Neuronal stem cell (in vitro differentiated cells): ENCODE measurements at regions not wholly inside any gene's neighbourhood (a gene's known extent, or its start where the extent isn't known, plus 50 kb on each side); places are given as distances from the start of the nearest gene placed in this dataset.

Experiments
- DNase-seq: peaks from one replicate; pipeline ENCODE4 v3.0.0-alpha.2; 2013; ENCODE audit warnings: low spot score
- H2AFZ ChIP-seq: one replicate; pipeline ENCODE4 v1.6.1; 2013; ENCODE audit warnings: mild to moderate bottlenecking, low read length, inconsistent platforms
- H2AK5ac ChIP-seq: 2 replicates; pipeline ENCODE4 v1.6.1; 2013; ENCODE audit warnings: low read depth, mild to moderate bottlenecking, inconsistent platforms, low read length, moderate library complexity, mixed read lengths
- H2BK120ac ChIP-seq: 2 replicates; pipeline ENCODE4 v1.6.1; 2013; ENCODE audit warnings: low read depth, mild to moderate bottlenecking, inconsistent platforms, low read length, moderate library complexity, mixed read lengths
- H2BK12ac ChIP-seq: one replicate; pipeline ENCODE4 v1.6.1; 2013; ENCODE audit warnings: low read length, inconsistent platforms
- H2BK15ac ChIP-seq: 2 replicates; pipeline ENCODE4 v1.6.1; 2013; ENCODE audit warnings: mild to moderate bottlenecking, low read length, inconsistent platforms, mixed read lengths
- H2BK5ac ChIP-seq: one replicate; pipeline ENCODE4 v1.6.1; 2013; ENCODE audit warnings: inconsistent platforms, mild to moderate bottlenecking, low read length, moderate library complexity
- H3K14ac ChIP-seq: one replicate; pipeline ENCODE4 v1.6.1; 2013; ENCODE audit warnings: low read length, inconsistent platforms
- H3K18ac ChIP-seq: 2 replicates; pipeline ENCODE4 v1.6.1; 2013; ENCODE audit warnings: low read length, inconsistent platforms
- H3K23ac ChIP-seq: 2 replicates; pipeline ENCODE4 v1.6.1; 2013; ENCODE audit warnings: low read depth, mild to moderate bottlenecking, mixed read lengths, low read length, inconsistent platforms; ENCODE audit not compliant: poor library complexity
- H3K27ac ChIP-seq: replicated peaks from 3 replicates; pipeline ENCODE4 v1.5.1; 2013; ENCODE audit warnings: low read length, inconsistent platforms
- H3K27me3 ChIP-seq, 3 experiments: 2 replicates each; pipeline ENCODE4 v1.6.1; 2013; ENCODE audit warnings: low read length in 3 of 3, mild to moderate bottlenecking in 2 of 3, inconsistent platforms in 1 of 3, low read depth in 1 of 3, mixed read lengths in 1 of 3, moderate library complexity in 1 of 3; ENCODE audit not compliant: control insufficient read depth in 3 of 3, insufficient read depth in 3 of 3
- H3K36me3 ChIP-seq, 2 donors: replicated peaks in 1 of 2; 2 replicates each; pipeline ENCODE4 v1.6.1; 2013; ENCODE audit warnings: low read length in 2 of 2; ENCODE audit not compliant: control insufficient read depth in 2 of 2, insufficient read depth in 2 of 2
- H3K4ac ChIP-seq: 2 replicates; pipeline ENCODE4 v1.6.1; 2013; ENCODE audit warnings: inconsistent platforms, mild to moderate bottlenecking, low read length, moderate library complexity
- H3K4me1 ChIP-seq, 2 donors: 1 replicate in 1 of 2; 2 replicates in 1 of 2; pipeline ENCODE4 v1.6.1; 2013; ENCODE audit warnings: low read length in 2 of 2, low read depth in 1 of 2; ENCODE audit not compliant: control insufficient read depth in 2 of 2, insufficient read depth in 1 of 2
- H3K4me2 ChIP-seq: one replicate; pipeline ENCODE4 v1.6.1; 2013; ENCODE audit warnings: mild to moderate bottlenecking, low read length, inconsistent platforms; ENCODE audit not compliant: insufficient read depth, poor library complexity, severe bottlenecking
- H3K4me3 ChIP-seq, 2 donors: 2 replicates each; pipeline ENCODE4 v1.5.1; 2013; ENCODE audit warnings: low read length in 2 of 2, mild to moderate bottlenecking in 2 of 2, inconsistent platforms in 1 of 2, moderate library complexity in 1 of 2
- H3K79me1 ChIP-seq: one replicate; pipeline ENCODE4 v1.6.1; 2013; ENCODE audit warnings: low read depth, mild to moderate bottlenecking, inconsistent platforms, low read length, moderate library complexity
- H3K9ac ChIP-seq: one replicate; pipeline ENCODE4 v1.6.1; 2013; ENCODE audit warnings: mild to moderate bottlenecking, low read depth, low read length, inconsistent platforms; ENCODE audit not compliant: poor library complexity
- H3K9me3 ChIP-seq, 2 donors: replicated peaks in 1 of 2; 2 replicates each; pipeline versions ENCODE3 to v1.6.1; 2013; ENCODE audit warnings: low read length in 2 of 2, mild to moderate bottlenecking in 2 of 2, inconsistent platforms in 1 of 2, low read depth in 1 of 2, mixed read lengths in 1 of 2, moderate library complexity in 1 of 2; ENCODE audit not compliant: control insufficient read depth in 2 of 2, insufficient read depth in 1 of 2
- H4K8ac ChIP-seq: one replicate; pipeline ENCODE4 v1.6.1; 2013; ENCODE audit warnings: low read depth, mild to moderate bottlenecking, inconsistent platforms, low read length, moderate library complexity
- H4K91ac ChIP-seq: one replicate; pipeline ENCODE4 v1.6.1; 2013; ENCODE audit warnings: low read length, low read depth, mild to moderate bottlenecking, inconsistent platforms; ENCODE audit not compliant: poor library complexity

DNA sequence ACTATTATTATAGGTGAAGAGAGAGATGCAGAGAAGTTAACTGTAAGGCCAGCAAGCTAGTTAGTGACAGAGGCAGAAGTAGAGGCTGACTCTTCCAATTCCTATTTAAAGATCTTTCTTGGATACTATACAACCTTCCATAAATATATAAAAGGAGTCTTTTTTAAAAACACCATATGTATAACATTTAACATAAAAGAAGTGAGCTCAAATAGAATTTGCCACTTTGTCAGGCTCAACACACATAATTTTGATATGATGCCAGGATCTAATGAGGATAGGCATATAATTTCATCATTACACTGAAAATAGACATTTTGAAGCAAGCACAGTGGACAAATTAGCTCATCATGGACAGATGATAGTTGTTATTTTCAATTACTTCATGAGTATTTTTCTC is 64.1 kb upstream of the MPPED2 start:
- no peak overlapping the region for H3K14ac ChIP-seq
- H2BK5ac ChIP-seq = no peak overlapping the region
- H3K27ac ChIP-seq = no peak overlapping the region
- H3K9ac ChIP-seq = no peak overlapping the region
- no peak overlapping the region for H2BK120ac ChIP-seq
- no peaks in the 10 kb centered on the region for H3K36me3 ChIP-seq
- H4K8ac ChIP-seq = no peak overlapping the region
- DNase-seq = no peak
- H4K91ac ChIP-seq = no peak overlapping the region
- no peak overlapping the region for H2BK12ac ChIP-seq
- no peaks in the 10 kb centered on the region for H3K9me3 ChIP-seq
- H3K79me1 ChIP-seq = no peaks in the 10 kb centered on the region
- no peak overlapping the region for H3K4me2 ChIP-seq
- no peaks in the 10 kb centered on the region for H3K4me1 ChIP-seq
- H3K23ac ChIP-seq = no peak overlapping the region
- no peaks in the 10 kb centered on the region for H3K27me3 ChIP-seq
- H2AFZ ChIP-seq = no peak overlapping the region
- H3K18ac ChIP-seq = no peak overlapping the region
- H3K4me3 ChIP-seq = no peak overlapping the region
- H2BK15ac ChIP-seq = no peak overlapping the region
- H3K4ac ChIP-seq = no peak overlapping the region
- H2AK5ac ChIP-seq = no peak overlapping the region
